ENCODE measurements at regions not wholly inside any gene's neighbourhood (a gene's known extent, or its start where the extent isn't known, plus 50 kb on each side); places are given as distances from the start of the nearest gene placed in this dataset.

DNA sequence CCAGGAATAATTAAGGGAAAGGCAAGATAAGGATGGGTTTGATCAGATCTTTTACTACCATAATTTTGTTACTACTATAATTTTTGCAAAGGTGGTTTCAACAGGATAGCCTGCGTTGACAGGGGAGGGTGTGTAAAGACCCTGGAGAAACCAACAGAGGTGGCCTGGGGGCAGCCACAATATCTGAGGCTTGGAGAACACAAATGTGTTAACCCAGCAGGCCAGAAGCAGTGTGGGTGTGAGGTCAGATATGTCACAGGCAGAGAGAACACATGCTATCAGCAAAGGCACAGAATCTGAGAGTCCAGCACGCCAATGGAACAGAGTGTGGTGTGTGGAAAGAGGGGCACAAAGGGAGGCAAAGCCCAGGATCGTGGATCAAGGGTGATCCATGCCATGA lies 399.4 kb upstream of the TRIB2 start:
- Mint-ChIP-seq H3K4me1 (ENCODE audit: low read depth) (peaks cover 13% of the 10 kb centered on the region), H3K4me3 (no peak overlapping the region), H3K27me3 (ENCODE audit: low read depth) (no peaks in the 10 kb centered on the region), H3K9me3 (no peaks in the 10 kb centered on the region), H3K36me3 (ENCODE audit: insufficient read depth) (no peaks in the 10 kb centered on the region)
- no peak for ATAC-seq
- DNase-seq = no peak

GRCh38 chr2:12317814-12318426 lies 398.8 kb upstream of the TRIB2 start:
- Mint-ChIP-seq H3K27me3 (ENCODE audit: low read depth) (no peaks in the 10 kb centered on the region), H3K4me1 (ENCODE audit: low read depth) (peaks cover 11% of the 10 kb centered on the region), H3K36me3 (ENCODE audit: insufficient read depth) (no peaks in the 10 kb centered on the region), H3K9me3 (no peaks in the 10 kb centered on the region), H3K4me3 (no peak overlapping the region)
- no peak for ATAC-seq
- no peak for DNase-seq

DNA sequence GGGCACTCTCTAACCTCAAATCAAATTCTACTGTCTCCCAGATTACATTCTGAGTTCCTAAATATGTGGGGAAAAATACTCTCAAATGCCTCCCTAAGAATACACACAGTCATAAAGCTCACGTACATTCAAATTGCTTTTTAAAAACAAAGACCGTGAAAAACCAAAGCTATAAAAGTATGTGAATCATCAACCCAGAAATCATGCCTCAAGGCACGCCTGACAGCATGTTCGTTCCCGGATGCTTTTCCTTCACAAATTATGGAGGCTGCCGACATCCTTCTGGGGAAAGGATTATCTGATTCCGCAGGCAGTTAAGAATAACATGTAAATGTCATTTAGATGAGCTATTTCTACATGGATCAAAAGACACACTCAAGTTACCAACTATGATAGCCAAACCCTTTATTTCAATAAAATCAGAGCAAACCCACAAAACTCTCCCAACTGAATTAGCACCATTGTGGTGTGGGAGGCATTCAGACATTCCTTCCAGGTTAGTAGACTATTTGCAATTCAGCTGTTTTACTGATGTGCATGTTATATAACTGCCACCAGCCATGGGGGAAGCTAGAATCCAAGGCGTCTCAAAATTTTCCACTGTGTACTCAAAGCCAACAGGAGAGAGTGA lies 398.2 kb upstream of the TRIB2 start:
- H3K9me3 Mint-ChIP-seq = no peaks in the 10 kb centered on the region
- H3K27me3 Mint-ChIP-seq (ENCODE audit: low read depth) = no peaks in the 10 kb centered on the region
- ATAC-seq = no peak
- peaks cover 7% of the 10 kb centered on the region for H3K4me1 Mint-ChIP-seq (ENCODE audit: low read depth)
- H3K36me3 Mint-ChIP-seq (ENCODE audit: insufficient read depth) = no peaks in the 10 kb centered on the region
- H3K4me3 Mint-ChIP-seq = no peak overlapping the region
- no peak for DNase-seq

DNA sequence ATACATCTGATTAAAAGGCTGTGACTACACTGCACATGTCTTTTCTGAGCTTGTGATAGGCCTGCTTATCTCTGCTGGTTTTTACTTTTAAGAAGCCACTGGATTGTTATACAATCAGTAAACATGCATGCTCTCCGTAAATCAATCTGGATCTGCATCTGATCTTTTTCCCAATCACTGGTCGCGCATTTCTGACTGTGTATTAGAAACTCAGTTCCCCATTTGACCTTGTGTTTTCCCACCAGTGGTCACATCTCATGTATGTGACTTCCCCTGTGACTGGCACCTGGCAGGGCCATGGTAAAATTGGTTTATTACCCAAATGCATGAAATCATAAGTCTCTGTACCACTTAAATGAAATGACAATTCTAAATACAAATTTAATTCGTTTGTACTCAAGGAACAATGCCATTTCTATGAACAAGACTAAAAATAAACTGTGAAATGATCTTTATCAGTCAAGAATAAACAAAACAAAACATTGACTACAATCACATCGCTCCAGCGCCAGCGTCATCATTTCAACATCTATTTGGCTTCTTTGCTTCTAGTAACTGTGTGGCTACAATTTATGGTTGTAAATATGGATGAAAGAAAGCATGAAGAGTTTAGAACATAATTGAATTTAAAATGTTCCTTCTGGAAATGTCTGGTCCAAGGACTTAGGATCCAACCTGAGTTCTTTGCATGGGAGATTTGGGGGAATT lies 396.6 kb upstream of the TRIB2 start:
- no peak for ATAC-seq
- Mint-ChIP-seq H3K4me1 (ENCODE audit: low read depth) (peaks cover 2% of the 10 kb centered on the region), H3K36me3 (ENCODE audit: insufficient read depth) (no peaks in the 10 kb centered on the region), H3K4me3 (no peak overlapping the region), H3K9me3 (no peaks in the 10 kb centered on the region), H3K27me3 (ENCODE audit: low read depth) (no peaks in the 10 kb centered on the region)
- DNase-seq = no peak

DNA sequence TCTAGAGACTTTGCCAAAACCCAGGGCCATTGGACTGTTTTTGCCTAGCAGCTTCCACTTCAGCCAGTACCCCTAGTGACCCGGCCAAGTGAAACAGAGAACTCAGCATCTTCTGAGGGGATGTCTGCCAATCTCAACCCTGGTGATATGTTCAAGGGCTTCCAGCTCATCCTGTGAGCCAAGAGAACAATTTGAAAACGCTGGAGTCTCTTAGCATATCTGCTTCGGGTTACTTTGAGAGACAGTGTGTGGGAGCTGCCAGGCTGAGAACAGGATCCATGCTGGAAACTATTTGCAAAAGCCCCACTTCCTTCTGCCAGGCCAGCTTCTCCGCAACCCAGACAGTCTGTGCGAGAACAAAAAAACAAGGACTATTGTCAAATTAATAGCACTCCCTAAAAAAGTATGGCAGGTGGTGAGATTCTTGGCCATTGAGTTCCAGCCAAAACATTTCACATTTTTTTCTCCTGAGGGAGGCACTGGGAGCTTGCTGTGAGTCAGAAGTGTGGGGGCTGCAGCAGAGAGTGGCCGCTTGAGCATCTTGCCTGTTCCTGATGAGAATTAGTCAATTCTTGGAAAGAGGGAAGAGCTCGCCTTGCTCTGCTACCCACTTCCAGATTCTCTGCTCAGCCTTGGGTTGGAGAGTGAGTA lies 395.6 kb upstream of the TRIB2 start:
- no peaks in the 10 kb centered on the region for H3K27me3 Mint-ChIP-seq (ENCODE audit: low read depth)
- no peaks in the 10 kb centered on the region for H3K9me3 Mint-ChIP-seq
- no peak for DNase-seq
- peaks cover 2% of the 10 kb centered on the region for H3K4me1 Mint-ChIP-seq (ENCODE audit: low read depth)
- no peak overlapping the region for H3K4me3 Mint-ChIP-seq
- no peaks in the 10 kb centered on the region for H3K36me3 Mint-ChIP-seq (ENCODE audit: insufficient read depth)
- ATAC-seq = no peak

DNA sequence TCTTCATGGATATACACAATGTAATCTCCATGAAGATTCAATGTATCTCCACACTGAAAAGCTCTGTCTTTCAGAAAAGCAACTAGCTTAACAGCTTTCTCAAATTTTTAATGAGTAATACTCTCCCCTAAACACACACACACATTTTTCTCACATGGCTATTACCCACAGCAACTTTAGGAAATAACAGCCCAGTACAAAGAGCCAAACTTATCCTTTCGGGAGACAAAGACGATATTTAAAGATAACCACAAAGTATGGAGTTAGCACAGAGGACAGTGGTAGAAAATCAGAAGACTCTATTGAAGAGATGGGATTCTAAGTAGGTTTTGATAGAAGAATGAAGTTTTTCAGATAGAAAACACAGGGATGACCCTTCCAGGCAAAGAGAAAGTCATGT lies 394.9 kb upstream of the TRIB2 start:
- Mint-ChIP-seq H3K27me3 (ENCODE audit: low read depth) (no peaks in the 10 kb centered on the region), H3K4me3 (no peak overlapping the region), H3K9me3 (no peaks in the 10 kb centered on the region), H3K36me3 (ENCODE audit: insufficient read depth) (no peaks in the 10 kb centered on the region), H3K4me1 (ENCODE audit: low read depth) (peaks cover 2% of the 10 kb centered on the region)
- no peak for ATAC-seq
- no peak for DNase-seq

- Mint-ChIP-seq H3K4me1 (ENCODE audit: low read depth) (no peaks in the 10 kb centered on the region), H3K4me3 (no peak overlapping the region), H3K36me3 (ENCODE audit: insufficient read depth) (no peaks in the 10 kb centered on the region), H3K27me3 (ENCODE audit: low read depth) (no peaks in the 10 kb centered on the region), H3K9me3 (no peaks in the 10 kb centered on the region)
- ATAC-seq = no peak
- DNase-seq = no peak
These were observed 390.9 kb upstream of the TRIB2 start for GRCh38 chr2:12325806-12326205.

- Mint-ChIP-seq H3K27me3 (ENCODE audit: low read depth) (no peaks in the 10 kb centered on the region), H3K4me1 (ENCODE audit: low read depth) (no peaks in the 10 kb centered on the region), H3K4me3 (no peak overlapping the region), H3K9me3 (peaks cover 3% of the 10 kb centered on the region), H3K36me3 (ENCODE audit: insufficient read depth) (no peaks in the 10 kb centered on the region)
- ATAC-seq = no peak
- DNase-seq = no peak
These were observed 390.1 kb upstream of the TRIB2 start for GRCh38 chr2:12326449-12327190.

GRCh38 chr2:12330916-12331315 lies 385.8 kb upstream of the TRIB2 start:
- peaks cover 5% of the 10 kb centered on the region for H3K9me3 Mint-ChIP-seq
- DNase-seq = no peak
- ATAC-seq = no peak
- no peaks in the 10 kb centered on the region for H3K36me3 Mint-ChIP-seq (ENCODE audit: insufficient read depth)
- H3K4me3 Mint-ChIP-seq = no peak overlapping the region
- H3K27me3 Mint-ChIP-seq (ENCODE audit: low read depth) = no peaks in the 10 kb centered on the region
- H3K4me1 Mint-ChIP-seq (ENCODE audit: low read depth) = peaks cover 11% of the 10 kb centered on the region

DNA sequence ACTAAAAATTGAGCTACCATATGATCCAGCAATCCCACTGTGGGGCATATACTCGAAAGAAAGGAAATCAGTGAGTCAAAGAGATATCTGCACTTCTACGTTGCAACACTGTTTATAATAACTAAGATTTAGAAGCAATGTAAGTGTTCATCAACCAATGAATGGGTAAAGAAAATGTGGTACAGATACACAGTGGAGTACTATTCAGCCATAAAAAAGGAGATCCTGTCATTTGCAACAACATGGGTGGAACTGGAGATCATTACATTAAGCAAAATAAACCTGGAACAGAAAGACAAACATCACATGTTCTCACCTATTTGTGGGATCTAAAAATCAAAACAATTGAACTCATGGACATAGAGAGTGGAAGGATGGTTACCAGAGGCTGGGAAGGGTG lies 385.0 kb upstream of the TRIB2 start:
- H3K4me1 Mint-ChIP-seq (ENCODE audit: low read depth) = peaks cover 11% of the 10 kb centered on the region
- no peak for DNase-seq
- no peak for ATAC-seq
- no peaks in the 10 kb centered on the region for H3K27me3 Mint-ChIP-seq (ENCODE audit: low read depth)
- H3K36me3 Mint-ChIP-seq (ENCODE audit: insufficient read depth) = no peaks in the 10 kb centered on the region
- H3K9me3 Mint-ChIP-seq = peaks cover 5% of the 10 kb centered on the region
- H3K4me3 Mint-ChIP-seq = no peak overlapping the region

DNA sequence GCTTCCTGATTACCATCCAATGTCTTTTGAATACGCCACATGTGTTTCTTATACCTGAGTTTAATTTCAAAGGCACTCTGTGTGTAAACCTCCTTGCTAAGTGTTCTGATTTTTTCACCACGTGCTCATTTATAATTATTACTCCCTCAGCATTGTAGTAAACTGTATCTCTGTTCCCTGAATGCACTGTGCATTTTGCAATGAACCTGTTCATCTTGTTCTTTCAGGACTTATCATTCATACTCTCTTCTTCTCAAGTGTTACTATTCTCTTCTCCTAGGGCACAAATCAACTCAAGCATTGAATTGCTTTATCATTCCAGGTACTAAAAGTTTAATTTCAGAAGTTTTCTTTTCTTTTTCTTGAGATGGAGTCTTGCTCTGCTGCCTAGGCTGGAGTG lies 383.4 kb upstream of the TRIB2 start:
- no peak for DNase-seq
- no peak for ATAC-seq
- no peak overlapping the region for H3K4me3 Mint-ChIP-seq

GRCh38 chr2:12334412-12334966 lies 382.2 kb upstream of the TRIB2 start:
- ATAC-seq = no peak
- H3K4me3 Mint-ChIP-seq = no peak overlapping the region

More for the DNA sequence above, 383.4 kb upstream of the TRIB2 start:
- no peaks in the 10 kb centered on the region for H3K27me3 Mint-ChIP-seq (ENCODE audit: low read depth)
- H3K36me3 Mint-ChIP-seq (ENCODE audit: insufficient read depth) = no peaks in the 10 kb centered on the region
- H3K9me3 Mint-ChIP-seq = peaks cover 5% of the 10 kb centered on the region
- H3K4me1 Mint-ChIP-seq (ENCODE audit: low read depth) = peaks cover 11% of the 10 kb centered on the region

GRCh38 chr2:12335131-12335530 lies 381.6 kb upstream of the TRIB2 start:
- no peak for ATAC-seq
- no peaks in the 10 kb centered on the region for H3K27me3 Mint-ChIP-seq (ENCODE audit: low read depth)
- peaks cover 5% of the 10 kb centered on the region for H3K9me3 Mint-ChIP-seq
- H3K4me3 Mint-ChIP-seq = no peak overlapping the region
- DNase-seq = no peak
- H3K4me1 Mint-ChIP-seq (ENCODE audit: low read depth) = peaks cover 11% of the 10 kb centered on the region
- H3K36me3 Mint-ChIP-seq (ENCODE audit: insufficient read depth) = no peaks in the 10 kb centered on the region

More at GRCh38 chr2:12334412-12334966, 382.2 kb upstream of the TRIB2 start:
- Mint-ChIP-seq H3K9me3 (peaks cover 5% of the 10 kb centered on the region), H3K4me1 (ENCODE audit: low read depth) (peaks cover 11% of the 10 kb centered on the region), H3K27me3 (ENCODE audit: low read depth) (no peaks in the 10 kb centered on the region), H3K36me3 (ENCODE audit: insufficient read depth) (no peaks in the 10 kb centered on the region)
- no peak for DNase-seq

DNA sequence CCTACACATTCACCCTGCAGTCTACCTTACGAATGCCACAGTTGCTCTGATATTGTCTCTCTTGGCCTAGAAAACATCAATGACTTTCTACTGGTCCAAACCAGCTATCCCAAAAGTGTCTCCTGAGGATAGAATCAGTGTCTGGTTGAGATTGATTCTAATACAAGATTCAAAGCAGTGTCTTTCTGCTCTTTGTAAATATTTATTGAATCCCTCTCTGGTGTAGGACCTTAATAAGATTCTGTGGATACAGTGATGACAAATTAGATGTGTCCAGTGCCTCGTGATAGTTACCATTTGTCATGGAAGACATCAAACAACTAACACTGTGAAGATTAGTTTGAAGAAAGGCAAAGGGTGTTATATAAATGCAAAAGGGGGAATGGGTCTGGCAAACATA lies 380.7 kb upstream of the TRIB2 start:
- H3K4me1 Mint-ChIP-seq (ENCODE audit: low read depth) = peaks cover 11% of the 10 kb centered on the region
- H3K36me3 Mint-ChIP-seq (ENCODE audit: insufficient read depth) = no peaks in the 10 kb centered on the region
- no peak overlapping the region for H3K4me3 Mint-ChIP-seq
- H3K27me3 Mint-ChIP-seq (ENCODE audit: low read depth) = no peaks in the 10 kb centered on the region
- DNase-seq = no peak
- H3K9me3 Mint-ChIP-seq = peaks cover 5% of the 10 kb centered on the region
- ATAC-seq = no peak

All from activated T-cell treated with anti-CD3 and anti-CD28 coated beads, Interleukin-2, amount 50 U/mL, for 4 hours (primary cell).